ENCODE measurements at regions not wholly inside any gene's neighbourhood (a gene's known extent, or its start where the extent isn't known, plus 50 kb on each side); places are given as distances from the start of the nearest gene placed in this dataset.

DNA sequence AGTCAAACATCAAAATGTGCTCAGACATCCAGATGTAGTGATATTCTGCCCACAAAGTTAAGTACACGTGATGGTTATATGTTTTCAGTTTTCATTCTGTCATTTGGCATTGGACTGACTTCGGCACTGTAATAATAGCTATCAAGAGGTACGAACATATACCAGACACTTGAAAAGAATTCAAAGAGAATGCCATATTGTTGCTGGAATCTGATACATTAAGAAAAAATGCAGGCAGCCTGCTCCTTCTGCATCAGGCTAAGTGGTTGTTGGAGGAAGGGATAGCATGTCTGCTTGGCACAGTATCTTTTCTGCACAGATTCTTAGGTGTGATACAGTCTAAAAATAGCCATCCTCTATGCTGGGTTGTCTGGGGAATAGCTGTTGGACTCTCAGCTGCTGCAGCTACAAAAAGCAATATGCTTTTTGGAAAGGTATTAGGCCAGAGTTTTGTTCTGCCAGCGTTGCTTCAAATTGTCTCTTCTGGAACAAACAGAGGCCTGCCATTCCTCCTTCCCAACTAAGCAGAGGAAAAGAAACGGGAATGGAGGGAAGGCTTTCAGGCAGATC, 892.6 kb downstream of the TBC1D22A start:
- Histone ChIP-seq H3K4me3 (ENCODE audit: low read length) (no peak overlapping the region), H3K36me3 (ENCODE audit: insufficient read depth, low read depth, low read length) (no peaks in the 10 kb centered on the region), H3K9me3 (ENCODE audit: insufficient read depth, low read depth, low read length) (no peaks in the 10 kb centered on the region; the same call in 1 of the 2 replicates), H3K27me3 (ENCODE audit: insufficient read depth, low read length) (peaks cover 30% of the 10 kb centered on the region), H3K9ac (ENCODE audit: low read depth, low read length) (no peak overlapping the region), H3K27ac (ENCODE audit: low read length) (no peak overlapping the region), H3K4me1 (ENCODE audit: insufficient read depth, low read length) (0 out of 2 replicates have a peak, but pooled peaks cover 3% of the 10 kb centered on the region)

DNA sequence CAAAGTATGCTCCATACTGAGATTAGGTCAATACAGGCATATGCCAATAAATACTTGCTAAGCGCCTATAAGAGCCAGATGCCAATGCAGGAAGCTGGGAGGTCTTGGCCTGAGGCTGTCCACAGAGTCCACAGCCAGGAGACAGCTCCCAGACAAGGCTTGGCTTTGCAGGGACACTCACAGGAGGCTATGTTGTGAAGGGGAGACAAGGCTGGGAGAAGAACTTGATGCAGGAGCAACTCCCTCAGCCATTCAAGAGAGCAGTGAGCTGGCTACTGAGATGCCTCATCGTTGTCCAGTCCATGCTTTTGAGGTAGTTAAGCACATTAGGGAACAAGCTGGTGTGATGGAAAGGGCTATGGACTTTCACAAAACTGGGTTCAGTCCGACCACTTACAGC, 891.5 kb downstream of the TBC1D22A start:
- H3K4me3 ChIP-seq (ENCODE audit: low read length), result no peak overlapping the region
- H3K9me3 ChIP-seq (ENCODE audit: insufficient read depth, low read depth, low read length), result no peaks in the 10 kb centered on the region; the same call in 1 of the 2 replicates

DNA sequence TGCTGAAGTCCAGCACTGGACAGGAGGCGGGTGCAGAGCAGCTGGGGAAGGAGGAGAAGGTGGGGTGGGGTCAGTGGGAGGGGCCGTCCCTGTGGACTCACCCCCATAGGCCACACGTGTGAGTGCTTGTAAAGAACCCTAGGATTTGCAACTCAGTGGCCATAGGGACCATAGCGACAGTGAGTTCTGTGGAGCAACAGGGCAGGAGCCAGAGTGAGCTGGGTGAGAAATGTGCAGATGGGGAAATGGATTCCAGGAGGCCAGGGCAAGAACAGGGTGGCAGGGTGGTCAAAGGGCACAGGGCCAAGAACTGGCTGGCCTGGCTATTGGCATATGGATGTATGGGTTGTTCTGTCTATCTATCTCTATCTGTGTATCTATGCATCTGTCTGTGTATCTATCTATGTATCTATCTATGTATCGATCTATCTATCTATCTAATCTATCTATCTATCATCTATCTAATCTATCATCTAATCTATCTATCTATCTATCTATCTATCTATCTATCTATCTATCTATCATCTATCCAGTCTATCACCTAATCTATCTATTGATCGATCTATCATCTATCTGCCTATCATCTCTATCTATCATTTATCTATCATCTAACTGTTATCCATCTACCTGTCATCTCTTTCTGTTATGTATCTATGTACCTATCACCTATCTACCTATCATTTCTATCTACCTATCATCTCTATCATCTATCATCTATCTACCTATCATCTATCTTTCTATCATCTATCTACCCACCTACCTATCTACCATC, 889.0 kb downstream of the TBC1D22A start:
- no peak overlapping the region for H3K4me3 ChIP-seq (ENCODE audit: low read length)
- H3K27me3 ChIP-seq (ENCODE audit: insufficient read depth, low read length), result no peaks in the 10 kb centered on the region; the same call in 1 of the 2 replicates
- no peak overlapping the region for H3K9ac ChIP-seq (ENCODE audit: low read depth, low read length)
- H3K4me1 ChIP-seq (ENCODE audit: insufficient read depth, low read length), result no peaks in the 10 kb centered on the region
- H3K36me3 ChIP-seq (ENCODE audit: insufficient read depth, low read depth, low read length), result no peaks in the 10 kb centered on the region
- no peak overlapping the region for H3K27ac ChIP-seq (ENCODE audit: low read length)
- H3K9me3 ChIP-seq (ENCODE audit: insufficient read depth, low read depth, low read length), result no peaks in the 10 kb centered on the region

More for the DNA sequence above, 891.5 kb downstream of the TBC1D22A start:
- Histone ChIP-seq H3K4me1 (ENCODE audit: insufficient read depth, low read length) (no peaks in the 10 kb centered on the region), H3K27me3 (ENCODE audit: insufficient read depth, low read length) (peaks cover 25% of the 10 kb centered on the region), H3K36me3 (ENCODE audit: insufficient read depth, low read depth, low read length) (no peaks in the 10 kb centered on the region), H3K27ac (ENCODE audit: low read length) (no peak overlapping the region), H3K9ac (ENCODE audit: low read depth, low read length) (no peak overlapping the region)

DNA sequence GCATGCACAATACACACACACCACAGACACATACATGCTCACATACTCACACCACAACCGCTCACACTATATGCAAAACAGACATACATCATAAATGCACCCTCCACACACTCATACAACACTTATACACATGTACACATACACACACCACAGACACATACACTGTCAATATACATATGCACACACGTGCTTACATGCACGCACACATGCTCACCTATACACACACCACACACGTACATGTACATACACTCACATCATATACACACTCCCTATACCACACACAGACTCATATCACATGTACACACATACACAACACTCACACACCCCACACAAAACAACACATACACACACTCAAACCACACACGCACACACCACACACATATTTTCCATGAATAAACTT, 885.3 kb downstream of the TBC1D22A start:
- H3K27ac ChIP-seq (ENCODE audit: low read length), result no peak overlapping the region
- no peak overlapping the region for H3K9ac ChIP-seq (ENCODE audit: low read depth, low read length)
- H3K36me3 ChIP-seq (ENCODE audit: insufficient read depth, low read depth, low read length), result no peaks in the 10 kb centered on the region
- H3K9me3 ChIP-seq (ENCODE audit: insufficient read depth, low read depth, low read length), result no peaks in the 10 kb centered on the region
- H3K4me1 ChIP-seq (ENCODE audit: insufficient read depth, low read length), result no peaks in the 10 kb centered on the region
- no peaks in the 10 kb centered on the region; the same call in 1 of the 2 replicates for H3K27me3 ChIP-seq (ENCODE audit: insufficient read depth, low read length)
- no peak overlapping the region for H3K4me3 ChIP-seq (ENCODE audit: low read length)

DNA sequence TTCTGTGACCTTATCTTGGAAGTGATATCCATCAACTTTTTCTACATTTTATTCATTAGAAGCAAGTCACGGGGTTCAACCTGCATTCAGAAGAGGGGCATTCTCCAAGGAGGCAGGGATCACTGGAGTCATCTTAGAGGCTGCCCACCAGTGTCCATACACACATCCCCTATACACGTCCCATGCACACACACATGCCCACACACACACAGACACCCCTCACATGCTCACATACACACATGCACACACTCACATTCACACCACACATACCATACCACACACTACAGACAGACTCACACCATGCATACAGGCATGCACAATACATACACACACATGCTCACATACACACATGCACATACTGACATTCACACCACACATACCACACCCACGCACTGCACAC, 884.7 kb downstream of the TBC1D22A start:
- Histone ChIP-seq H3K9me3 (ENCODE audit: insufficient read depth, low read depth, low read length) (no peaks in the 10 kb centered on the region), H3K36me3 (ENCODE audit: insufficient read depth, low read depth, low read length) (no peaks in the 10 kb centered on the region), H3K27ac (ENCODE audit: low read length) (no peak overlapping the region), H3K4me1 (ENCODE audit: insufficient read depth, low read length) (no peaks in the 10 kb centered on the region), H3K4me3 (ENCODE audit: low read length) (no peak overlapping the region), H3K27me3 (ENCODE audit: insufficient read depth, low read length) (no peaks in the 10 kb centered on the region; the same call in 1 of the 2 replicates), H3K9ac (ENCODE audit: low read depth, low read length) (no peak overlapping the region)

DNA sequence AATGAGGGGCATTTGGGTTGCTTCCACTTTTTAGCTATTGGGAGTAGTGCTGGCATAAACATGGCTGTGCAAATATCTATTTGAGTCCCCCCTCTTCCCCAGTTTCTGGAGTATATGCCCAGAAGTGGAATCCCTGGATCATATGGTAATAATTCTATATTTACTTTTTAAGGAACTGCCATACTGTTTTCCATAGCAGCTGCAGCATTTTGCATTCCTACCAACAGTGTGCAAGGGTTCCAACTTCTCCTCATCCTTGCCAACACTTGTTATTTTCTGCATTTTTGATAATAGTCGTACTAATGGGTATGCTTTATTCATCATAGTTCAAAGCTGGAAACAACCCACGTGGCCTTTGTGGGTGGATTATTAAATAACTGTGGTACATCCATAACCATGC, 883.5 kb downstream of the TBC1D22A start:
- Histone ChIP-seq H3K36me3 (ENCODE audit: insufficient read depth, low read depth, low read length) (no peaks in the 10 kb centered on the region), H3K9ac (ENCODE audit: low read depth, low read length) (no peak overlapping the region), H3K4me1 (ENCODE audit: insufficient read depth, low read length) (no peaks in the 10 kb centered on the region), H3K27ac (ENCODE audit: low read length) (no peak overlapping the region), H3K27me3 (ENCODE audit: insufficient read depth, low read length) (no peaks in the 10 kb centered on the region), H3K9me3 (ENCODE audit: insufficient read depth, low read depth, low read length) (no peaks in the 10 kb centered on the region), H3K4me3 (ENCODE audit: low read length) (no peak overlapping the region)

DNA sequence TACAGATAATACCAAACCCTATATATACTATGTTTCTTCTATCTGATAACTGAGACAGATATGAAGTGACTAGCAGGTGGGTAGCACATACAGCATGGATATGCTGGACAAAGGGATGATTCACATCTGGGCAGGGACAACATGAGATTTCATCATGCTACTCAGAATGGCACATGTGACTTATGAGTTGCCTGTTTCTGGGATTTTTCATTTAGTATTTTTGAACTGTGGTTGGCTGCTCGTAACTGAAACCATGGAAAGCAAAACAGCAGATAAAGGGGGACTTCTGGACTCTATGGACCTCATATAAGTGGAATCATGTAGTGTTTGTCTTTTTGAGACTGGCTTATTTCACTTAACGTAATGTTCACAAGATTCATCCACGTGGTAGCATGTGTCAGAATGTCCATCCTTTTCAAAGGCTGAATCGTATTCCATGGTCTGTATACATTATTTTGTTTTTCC, 883.0 kb downstream of the TBC1D22A start:
- no peaks in the 10 kb centered on the region for H3K4me1 ChIP-seq (ENCODE audit: insufficient read depth, low read length)
- H3K27ac ChIP-seq (ENCODE audit: low read length), result no peak overlapping the region
- no peaks in the 10 kb centered on the region for H3K36me3 ChIP-seq (ENCODE audit: insufficient read depth, low read depth, low read length)
- no peaks in the 10 kb centered on the region for H3K9me3 ChIP-seq (ENCODE audit: insufficient read depth, low read depth, low read length)
- H3K4me3 ChIP-seq (ENCODE audit: low read length), result no peak overlapping the region
- no peaks in the 10 kb centered on the region for H3K27me3 ChIP-seq (ENCODE audit: insufficient read depth, low read length)
- H3K9ac ChIP-seq (ENCODE audit: low read depth, low read length), result no peak overlapping the region

DNA sequence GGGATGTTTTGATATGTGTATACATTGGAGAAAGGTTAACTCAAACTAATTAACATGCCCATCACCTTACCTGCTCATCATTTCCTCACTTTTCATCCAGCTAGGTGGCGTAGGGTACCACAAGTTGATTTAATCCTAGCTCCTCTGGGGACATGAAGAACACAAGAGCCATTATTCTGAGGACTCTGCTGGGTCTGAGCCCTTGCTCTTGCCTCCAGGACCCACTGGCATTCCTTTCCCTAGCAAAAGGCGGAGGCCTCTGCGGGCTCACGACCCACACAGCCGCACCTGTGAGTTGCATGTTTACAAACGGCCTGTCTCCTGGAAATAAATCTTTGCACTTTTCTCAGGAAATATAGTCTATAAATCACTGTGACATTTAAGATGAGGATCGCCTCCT, 871.9 kb downstream of the TBC1D22A start:
- Histone ChIP-seq H3K36me3 (ENCODE audit: insufficient read depth, low read depth, low read length) (no peaks in the 10 kb centered on the region), H3K9me3 (ENCODE audit: insufficient read depth, low read depth, low read length) (peaks cover 19% of the 10 kb centered on the region), H3K27me3 (ENCODE audit: insufficient read depth, low read length) (no peaks in the 10 kb centered on the region)

DNA sequence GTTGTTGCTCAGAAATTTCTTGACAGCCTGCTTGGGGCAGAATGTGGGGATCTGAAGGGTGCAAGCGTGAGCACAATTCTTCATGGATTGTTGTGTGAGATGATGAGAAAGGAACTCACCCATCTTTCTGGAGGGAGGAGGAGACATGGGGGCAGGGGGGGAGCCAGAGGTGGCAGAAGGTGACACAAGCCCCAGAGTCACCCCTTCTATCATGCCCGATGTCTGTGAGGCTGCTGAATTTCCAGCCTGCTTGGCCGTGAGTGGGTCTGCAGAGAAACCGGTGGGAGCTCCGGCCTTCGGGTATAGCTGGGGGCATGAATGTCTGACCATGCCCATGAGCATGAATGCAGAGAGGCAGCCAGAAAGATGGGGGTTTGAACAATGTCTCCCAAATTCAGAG, 870.7 kb downstream of the TBC1D22A start:
- Histone ChIP-seq H3K36me3 (ENCODE audit: insufficient read depth, low read depth, low read length) (no peaks in the 10 kb centered on the region), H3K4me1 (ENCODE audit: insufficient read depth, low read length) (no peaks in the 10 kb centered on the region), H3K4me3 (ENCODE audit: low read length) (no peak overlapping the region), H3K9me3 (ENCODE audit: insufficient read depth, low read depth, low read length) (peaks cover 11% of the 10 kb centered on the region; the same call in 1 of the 2 replicates), H3K9ac (ENCODE audit: low read depth, low read length) (no peak overlapping the region), H3K27ac (ENCODE audit: low read length) (no peak overlapping the region), H3K27me3 (ENCODE audit: insufficient read depth, low read length) (no peaks in the 10 kb centered on the region)

More for the DNA sequence above, 871.9 kb downstream of the TBC1D22A start:
- H3K9ac ChIP-seq (ENCODE audit: low read depth, low read length), result no peak overlapping the region
- H3K27ac ChIP-seq (ENCODE audit: low read length), result no peak overlapping the region
- no peak overlapping the region for H3K4me3 ChIP-seq (ENCODE audit: low read length)
- H3K4me1 ChIP-seq (ENCODE audit: insufficient read depth, low read length), result no peaks in the 10 kb centered on the region

DNA sequence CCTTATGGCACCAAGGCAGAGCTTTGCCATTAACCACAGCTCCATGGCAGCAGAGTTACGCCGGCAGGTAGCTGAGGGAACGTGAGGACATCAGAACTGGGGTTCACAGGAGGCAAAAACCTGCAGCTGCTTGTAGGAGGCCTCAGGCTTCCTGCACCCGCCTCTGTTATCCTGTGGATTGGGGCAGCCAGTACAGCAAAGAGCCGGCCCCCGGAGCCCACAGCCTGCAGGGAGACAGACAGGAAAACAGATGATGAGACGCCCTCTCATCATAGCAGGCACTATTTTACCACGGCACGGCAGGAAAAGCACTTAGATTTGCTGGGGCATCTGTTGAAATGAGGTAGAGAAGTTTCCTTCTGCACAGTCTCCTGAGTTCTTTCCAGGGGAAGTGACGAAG, 870.3 kb downstream of the TBC1D22A start:
- Histone ChIP-seq H3K4me1 (ENCODE audit: insufficient read depth, low read length) (no peaks in the 10 kb centered on the region), H3K9ac (ENCODE audit: low read depth, low read length) (no peak overlapping the region), H3K4me3 (ENCODE audit: low read length) (no peak overlapping the region), H3K36me3 (ENCODE audit: insufficient read depth, low read depth, low read length) (no peaks in the 10 kb centered on the region), H3K27me3 (ENCODE audit: insufficient read depth, low read length) (no peaks in the 10 kb centered on the region), H3K9me3 (ENCODE audit: insufficient read depth, low read depth, low read length) (peaks cover 9% of the 10 kb centered on the region; the same call in 1 of the 2 replicates), H3K27ac (ENCODE audit: low read length) (no peak overlapping the region)

DNA sequence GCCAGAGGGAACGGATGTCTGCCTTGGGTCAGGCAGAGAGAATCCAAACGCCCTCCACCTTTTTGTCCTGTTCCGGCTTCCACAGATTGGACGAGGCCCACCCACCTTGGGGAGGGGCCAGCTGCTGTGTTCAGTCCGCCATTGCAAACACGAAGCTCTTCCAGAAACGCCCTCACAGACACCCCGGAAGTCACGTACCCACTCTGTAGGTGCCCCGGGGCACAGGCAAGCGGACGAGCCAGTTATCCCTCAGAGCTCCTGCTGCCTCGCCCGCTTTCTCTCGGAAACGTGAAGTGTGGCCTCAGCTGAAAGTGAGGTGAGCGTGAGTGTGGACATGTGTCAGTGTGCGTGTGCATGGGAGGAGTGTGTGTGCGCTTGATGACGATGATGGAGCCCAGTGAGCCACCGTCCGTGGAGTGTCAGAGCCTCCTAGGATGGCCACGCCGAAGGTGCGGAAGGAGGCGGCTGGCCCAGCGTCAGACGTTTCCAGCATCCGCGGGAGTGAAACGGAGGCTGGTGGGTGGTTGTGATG, 869.2 kb downstream of the TBC1D22A start:
- H3K4me1 ChIP-seq (ENCODE audit: insufficient read depth, low read length), result no peaks in the 10 kb centered on the region
- H3K27ac ChIP-seq (ENCODE audit: low read length), result no peak overlapping the region
- H3K4me3 ChIP-seq (ENCODE audit: low read length), result no peak overlapping the region
- H3K36me3 ChIP-seq (ENCODE audit: insufficient read depth, low read depth, low read length), result no peaks in the 10 kb centered on the region
- no peak overlapping the region for H3K9ac ChIP-seq (ENCODE audit: low read depth, low read length)
- no peaks in the 10 kb centered on the region for H3K27me3 ChIP-seq (ENCODE audit: insufficient read depth, low read length)
- no peaks in the 10 kb centered on the region for H3K9me3 ChIP-seq (ENCODE audit: insufficient read depth, low read depth, low read length)

Measured in iPS-20b (cell line).